OCI-LY7 (cell line): ENCODE measurements at regions not wholly inside any gene's neighbourhood (a gene's known extent, or its start where the extent isn't known, plus 50 kb on each side); places are given as distances from the start of the nearest gene placed in this dataset.

Experiments used
- BruUV-seq: library from RNA; stranded (reverse); fragments of 400-500 nt; replicated peaks from 2 replicates; lab custom pipeline; 2021; lab: Mats Ljungman, UMichigan
- CTCF ChIA-PET: fragments of 300-600 bp; sonication (Branson Sonifier 250); formaldehyde crosslinking; loops from one replicate; lab custom pipeline; 2022; ENCODE audit warnings: antibody characterized with exemption; ENCODE audit not compliant: unreplicated experiment; lab: Charles Lee
- POLR2A ChIA-PET: fragments of 300-600 bp; sonication (Branson Sonifier 250); formaldehyde crosslinking; loops from one replicate; lab custom pipeline; 2022; ENCODE audit warnings: antibody characterized with exemption; lab: Charles Lee
- DNase-seq: peaks from one replicate; pipeline ENCODE4 v3.0.0-alpha.2; 2015; ENCODE audit warnings: low spot score
- H2AFZ ChIP-seq: fragments of 200-600 bp; sonication (generic), shearing (Covaris generic); 2 replicates; pipeline ENCODE4 v1.6.1; 2014; ENCODE audit warnings: mild to moderate bottlenecking, antibody characterized with exemption, low read length, moderate library complexity
- H3K27ac ChIP-seq: fragments of 200-600 bp; sonication (generic); 2 replicates; pipeline ENCODE4 v1.5.1; 2014; ENCODE audit warnings: mixed run types, low read depth, mild to moderate bottlenecking, moderate library complexity, low read length, inconsistent platforms; ENCODE audit not compliant: poor library complexity, severe bottlenecking
- H3K36me3 ChIP-seq: fragments of 200-600 bp; sonication (generic); 2 replicates; pipeline ENCODE4 v1.6.1; 2014; ENCODE audit warnings: mild to moderate bottlenecking, antibody characterized with exemption, low read length, moderate library complexity, mixed read lengths; ENCODE audit not compliant: insufficient read depth
- H3K4me1 ChIP-seq: fragments of 200-600 bp; sonication (generic); 2 replicates; pipeline ENCODE4 v1.5.1; 2014; ENCODE audit warnings: mild to moderate bottlenecking, low read length; ENCODE audit not compliant: insufficient read depth, poor library complexity, severe bottlenecking
- H3K4me2 ChIP-seq: fragments of 200-600 bp; sonication (generic); 2 replicates; pipeline ENCODE4 v1.6.1; 2014; ENCODE audit warnings: mild to moderate bottlenecking, low read length
- H3K4me3 ChIP-seq: fragments of 200-600 bp; sonication (generic); 2 replicates; pipeline ENCODE4 v1.5.1; 2014; ENCODE audit warnings: mild to moderate bottlenecking, low read depth, low read length; ENCODE audit not compliant: poor library complexity, severe bottlenecking
- H3K79me2 ChIP-seq: fragments of 200-600 bp; sonication (generic); 2 replicates; pipeline ENCODE4 v1.6.1; 2016; ENCODE audit warnings: low read depth, mild to moderate bottlenecking, low read length, moderate library complexity, mixed read lengths; ENCODE audit not compliant: insufficient read depth
- H3K9me2 ChIP-seq: fragments of 200-600 bp; sonication (generic); 2 replicates; pipeline ENCODE4 v1.6.1; 2016; ENCODE audit warnings: mild to moderate bottlenecking, low read length, mixed read lengths; ENCODE audit not compliant: insufficient read depth
- H3K9me3 ChIP-seq: fragments of 200-600 bp; sonication (generic); 2 replicates; pipeline ENCODE4 v1.6.1; 2014; ENCODE audit warnings: mild to moderate bottlenecking, mixed run types, low read length, mixed read lengths
- H4K20me1 ChIP-seq: fragments of 200-600 bp; sonication (generic); 2 replicates; pipeline ENCODE4 v1.6.1; 2014; ENCODE audit warnings: mild to moderate bottlenecking, antibody characterized with exemption, low read length, moderate library complexity, mixed read lengths; ENCODE audit not compliant: insufficient read depth
- CTCF ChIP-seq: fragments of 200-600 bp; sonication (generic); conservative IDR thresholded peaks from 2 replicates; pipeline ENCODE4 v1.5.1; 2014; ENCODE audit warnings: mild to moderate bottlenecking, antibody characterized with exemption, low read length, moderate library complexity, mixed read lengths
- EZH2phosphoT487 ChIP-seq: fragments of 200-600 bp; sonication (generic); IDR thresholded peaks from 2 replicates; pipeline ENCODE4 v1.6.1; 2018; ENCODE audit warnings: low read depth, borderline replicate concordance, mild to moderate bottlenecking, mixed run types, antibody characterized with exemption, low read length, moderate library complexity, mixed read lengths
- intact Hi-C: fragments of 100-400 bp; cut with micrococcal nuclease; formaldehyde crosslinking; loops from one replicate; pipeline ENCODE4 v1.10.0; 2022; ENCODE audit not compliant: unreplicated experiment

- BruUV-seq, result no TSS peak
- no peak for DNase-seq
- CTCF ChIA-PET, result no interaction called here
Observed at GRCh38 chr1:4974981-4975685, 320.7 kb downstream of the AJAP1 start.

GRCh38 chr1:4973341-4973740, 318.9 kb downstream of the AJAP1 start:
- H3K79me2 ChIP-seq, result no peaks in the 10 kb centered on the region
- TF ChIP-seq EZH2phosphoT487, result no peak
- TF ChIP-seq CTCF, result no peak
- H2AFZ ChIP-seq, result no peak overlapping the region
- no peak for DNase-seq
- no peak overlapping the region for H3K4me2 ChIP-seq
- no peaks in the 10 kb centered on the region for H3K36me3 ChIP-seq
- no peaks in the 10 kb centered on the region for H3K9me3 ChIP-seq
- ChIA-PET CTCF (no interaction called here), POLR2A (no interaction called here)
- intact Hi-C loops, result no loop called here
- H3K4me3 ChIP-seq, result no peak overlapping the region
- H3K27ac ChIP-seq, result no peak overlapping the region
- no peaks in the 10 kb centered on the region for H3K4me1 ChIP-seq
- no TSS peak for BruUV-seq
- no peaks in the 10 kb centered on the region for H3K9me2 ChIP-seq
- no peaks in the 10 kb centered on the region for H4K20me1 ChIP-seq

More at GRCh38 chr1:4974981-4975685, 320.7 kb downstream of the AJAP1 start:
- H3K4me3 ChIP-seq, result no peak overlapping the region
- H2AFZ ChIP-seq, result no peak overlapping the region
- no peak overlapping the region for H3K27ac ChIP-seq
- no peaks in the 10 kb centered on the region for H4K20me1 ChIP-seq
- POLR2A ChIA-PET, result no interaction called here
- intact Hi-C loops, result no loop called here
- no peak overlapping the region for H3K4me2 ChIP-seq
- no peaks in the 10 kb centered on the region for H3K4me1 ChIP-seq
- no peaks in the 10 kb centered on the region for H3K9me2 ChIP-seq
- no peaks in the 10 kb centered on the region for H3K9me3 ChIP-seq
- H3K36me3 ChIP-seq, result no peaks in the 10 kb centered on the region
- H3K79me2 ChIP-seq, result no peaks in the 10 kb centered on the region
- no peak for TF ChIP-seq EZH2phosphoT487
- TF ChIP-seq CTCF, result no peak

GRCh38 chr1:4972761-4973320, 318.4 kb downstream of the AJAP1 start:
- ChIA-PET CTCF (no interaction called here), POLR2A (no interaction called here)
- intact Hi-C loops, result no loop called here
- TF ChIP-seq EZH2phosphoT487 (no peak), CTCF (no peak)
- Histone ChIP-seq H3K4me1 (no peaks in the 10 kb centered on the region), H3K79me2 (no peaks in the 10 kb centered on the region), H4K20me1 (no peaks in the 10 kb centered on the region), H2AFZ (no peak overlapping the region), H3K4me3 (no peak overlapping the region), H3K9me3 (no peaks in the 10 kb centered on the region), H3K9me2 (no peaks in the 10 kb centered on the region), H3K4me2 (no peak overlapping the region), H3K27ac (no peak overlapping the region), H3K36me3 (no peaks in the 10 kb centered on the region)
- DNase-seq, result no peak
- no TSS peak for BruUV-seq
